D721Med (cell line): ENCODE measurements at regions not wholly inside any gene's neighbourhood (a gene's known extent, or its start where the extent isn't known, plus 50 kb on each side); places are given as distances from the start of the nearest gene placed in this dataset.

ENCODE experiments used
- DNase-seq: peaks from one replicate; pipeline ENCODE4 v3.0.0; 2011; ENCODE audit warnings: low spot score; ENCODE audit not compliant: insufficient read length
- FAIRE-seq: peaks from 2 replicates; lab custom pipeline; 2011; peaks lifted over from hg19 to GRCh38; lab: Jason Lieb, UNC
- CTCF ChIP-seq: IDR thresholded peaks from 2 replicates; pipeline ENCODE4 v1.5.1; 2012; ENCODE audit warnings: mild to moderate bottlenecking, control low read depth; ENCODE audit not compliant: insufficient read depth; ENCODE audit errors: missing control alignments

- TF ChIP-seq CTCF: no peak
- DNase-seq (no peak), FAIRE-seq (no peak)
These were observed 117.0 kb upstream of the CYP1B1 start for GRCh38 chr2:38192976-38193375.

GRCh38 chr2:38192046-38192445, 116.1 kb upstream of the CYP1B1 start:
- DNase-seq: no peak
- FAIRE-seq: no peak
- no peak for TF ChIP-seq CTCF

GRCh38 chr2:38191516-38191915, 115.6 kb upstream of the CYP1B1 start:
- FAIRE-seq: no peak
- no peak for TF ChIP-seq CTCF

GRCh38 chr2:38190542-38191218, 114.7 kb upstream of the CYP1B1 start:
- no peak for DNase-seq
- FAIRE-seq: no peak
- no peak for TF ChIP-seq CTCF

More at GRCh38 chr2:38191516-38191915, 115.6 kb upstream of the CYP1B1 start:
- no peak for DNase-seq

GRCh38 chr2:38187541-38188011, 111.6 kb upstream of the CYP1B1 start:
- no peak for DNase-seq
- no peak for TF ChIP-seq CTCF
- FAIRE-seq: no peak

GRCh38 chr2:38185012-38185491, 109.1 kb upstream of the CYP1B1 start:
- TF ChIP-seq CTCF: no peak
- no peak for FAIRE-seq
- no peak for DNase-seq

GRCh38 chr2:38182492-38183003, 106.6 kb upstream of the CYP1B1 start:
- TF ChIP-seq CTCF: no peak
- no peak for FAIRE-seq
- no peak for DNase-seq
